Hepatocyte (in vitro differentiated cells): ENCODE measurements at regions not wholly inside any gene's neighbourhood (a gene's known extent, or its start where the extent isn't known, plus 50 kb on each side); places are given as distances from the start of the nearest gene placed in this dataset.

Experiments used
- DNase-seq: peaks from one replicate; pipeline ENCODE4 v3.0.0-alpha.2; 2016; ENCODE audit warnings: low spot score
- H2AFZ ChIP-seq: fragments of 200-600 bp; sonication (generic); 2 replicates; pipeline ENCODE4 v1.6.0; 2016; ENCODE audit warnings: antibody characterized with exemption, mild to moderate bottlenecking
- H3K27ac ChIP-seq: fragments of 200-600 bp; sonication (generic); 2 replicates; pipeline ENCODE4 v1.5.1; 2016; ENCODE audit warnings: mild to moderate bottlenecking
- H3K27me3 ChIP-seq: fragments of 200-600 bp; sonication (generic); 2 replicates; pipeline ENCODE4 v1.6.1; 2016
- H3K36me3 ChIP-seq: fragments of 200-600 bp; sonication (generic); replicated peaks from 2 replicates; pipeline ENCODE4 v1.5.1; 2016; ENCODE audit warnings: low read depth; ENCODE audit not compliant: insufficient read depth
- H3K4me1 ChIP-seq: fragments of 200-600 bp; sonication (generic); 2 replicates; pipeline ENCODE4 v1.5.1; 2016; ENCODE audit warnings: mild to moderate bottlenecking, moderate library complexity; ENCODE audit not compliant: insufficient read depth
- H3K4me2 ChIP-seq: fragments of 200-600 bp; sonication (generic); 2 replicates; pipeline ENCODE4 v1.6.0; 2016
- H3K4me3 ChIP-seq: fragments of 200-600 bp; sonication (generic); 2 replicates; pipeline ENCODE4 v1.5.1; 2016; ENCODE audit warnings: mild to moderate bottlenecking
- H3K79me2 ChIP-seq: fragments of 200-600 bp; sonication (generic); 2 replicates; pipeline ENCODE4 v1.6.0; 2017; ENCODE audit warnings: mild to moderate bottlenecking
- H3K9me2 ChIP-seq: fragments of 200-600 bp; sonication (generic); replicated peaks from 2 replicates; pipeline ENCODE4 v1.6.0; 2017; ENCODE audit warnings: mild to moderate bottlenecking; ENCODE audit not compliant: insufficient read depth
- H3K9me3 ChIP-seq: fragments of 200-600 bp; sonication (generic); 2 replicates; pipeline ENCODE4 v1.5.1; 2016; ENCODE audit warnings: low read depth, mild to moderate bottlenecking
- H4K20me1 ChIP-seq: fragments of 200-600 bp; sonication (generic); 2 replicates; pipeline ENCODE4 v1.6.0; 2016; ENCODE audit warnings: mild to moderate bottlenecking; ENCODE audit not compliant: insufficient read depth, poor library complexity, severe bottlenecking
- CTCF ChIP-seq: fragments of 200-600 bp; sonication (generic); IDR thresholded peaks from 2 replicates; pipeline ENCODE4 v1.5.1; 2016; ENCODE audit warnings: antibody characterized with exemption, mild to moderate bottlenecking; ENCODE audit not compliant: poor library complexity
- EZH2 ChIP-seq: fragments of 200-600 bp; sonication (generic); IDR thresholded peaks from 2 replicates; pipeline ENCODE4 v1.6.1; 2016; ENCODE audit warnings: antibody characterized with exemption, mild to moderate bottlenecking, borderline replicate concordance
- EZH2phosphoT487 ChIP-seq: fragments of 200-600 bp; sonication (generic); IDR thresholded peaks from one replicate; pipeline ENCODE4 v1.6.1; 2018; ENCODE audit warnings: antibody characterized with exemption, mild to moderate bottlenecking, low read depth, moderate library complexity; ENCODE audit not compliant: unreplicated experiment, severe bottlenecking
- WGBS: methylation state at CpG from one replicate; pipeline ENCODE4 v1.1.6; 2016; ENCODE audit warnings: low lambda C conversion rate; ENCODE audit errors: missing lambda C conversion rate; 5-methylcytosine and 5-hydroxymethylcytosine counted together

DNA sequence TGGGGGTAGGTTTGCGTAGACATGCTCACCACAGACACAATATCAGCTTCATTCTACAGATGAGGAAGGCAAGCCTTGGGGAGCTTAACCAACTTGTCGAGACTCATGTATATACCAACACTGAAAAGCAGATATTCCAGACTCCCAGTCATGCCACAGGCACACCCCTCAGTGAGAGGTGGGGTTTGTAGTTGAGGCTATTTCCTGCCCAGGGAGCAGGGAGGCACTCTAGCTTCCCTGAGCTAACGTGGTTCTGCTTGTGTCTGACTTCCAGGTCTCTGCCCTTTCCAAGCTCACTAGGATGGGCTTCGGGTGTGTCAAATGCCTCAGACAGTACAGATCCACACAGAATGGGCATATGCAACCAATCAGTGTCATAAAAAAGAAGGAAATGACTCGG, 122.3 kb upstream of the RUNX1 start:
- no peak for TF ChIP-seq EZH2
- no peak for TF ChIP-seq EZH2phosphoT487
- TF ChIP-seq CTCF, result no peak
- no peaks in the 10 kb centered on the region for H3K27me3 ChIP-seq
- no peaks in the 10 kb centered on the region for H3K36me3 ChIP-seq
- DNase-seq, result no peak
- H3K79me2 ChIP-seq, result no peaks in the 10 kb centered on the region
- H3K9me3 ChIP-seq, result no peaks in the 10 kb centered on the region
- no peak overlapping the region for H2AFZ ChIP-seq
- no peak overlapping the region for H3K27ac ChIP-seq
- H3K4me1 ChIP-seq, result no peaks in the 10 kb centered on the region
- no peaks in the 10 kb centered on the region for H4K20me1 ChIP-seq
- H3K4me2 ChIP-seq, result no peak overlapping the region
- H3K4me3 ChIP-seq, result no peak overlapping the region
- H3K9me2 ChIP-seq, result no peaks in the 10 kb centered on the region
- WGBS, result 83% methylated on average over 5 of the region's 5 CpGs

- Histone ChIP-seq H3K27ac (no peak overlapping the region), H3K4me3 (no peak overlapping the region), H4K20me1 (no peaks in the 10 kb centered on the region), H3K4me1 (no peaks in the 10 kb centered on the region), H3K4me2 (no peak overlapping the region), H3K36me3 (no peaks in the 10 kb centered on the region), H3K79me2 (no peaks in the 10 kb centered on the region), H2AFZ (no peak overlapping the region), H3K9me3 (no peaks in the 10 kb centered on the region), H3K27me3 (no peaks in the 10 kb centered on the region), H3K9me2 (no peaks in the 10 kb centered on the region)
- no peak for TF ChIP-seq EZH2
- no peak for TF ChIP-seq EZH2phosphoT487
- no peak for TF ChIP-seq CTCF
- DNase-seq, result no peak
- WGBS, result 98% methylated on average over 4 of the region's 4 CpGs
These were observed 121.7 kb upstream of the RUNX1 start for GRCh38 chr21:35170818-35171217.

DNA sequence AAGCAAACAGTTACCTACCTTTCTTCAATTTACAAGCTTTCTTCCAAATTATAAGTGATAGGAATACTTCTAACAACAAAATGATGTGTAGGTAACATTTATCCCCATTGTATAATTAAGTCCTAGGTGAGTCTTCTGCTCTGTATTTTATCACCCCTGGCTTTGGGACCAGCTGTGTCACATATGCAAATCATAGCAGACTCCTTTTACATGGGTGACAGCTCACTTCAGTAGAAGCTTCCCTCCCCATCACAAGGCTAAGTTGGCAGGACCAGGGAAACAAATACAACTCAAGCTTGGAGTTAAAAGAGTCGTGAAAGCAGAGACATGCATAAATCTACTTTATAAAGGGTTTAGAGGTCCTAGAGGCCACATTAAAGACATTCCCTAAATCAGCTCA, 121.1 kb upstream of the RUNX1 start:
- Histone ChIP-seq H3K4me2 (no peak overlapping the region), H4K20me1 (no peaks in the 10 kb centered on the region), H3K4me3 (no peak overlapping the region), H3K9me3 (no peaks in the 10 kb centered on the region), H3K9me2 (no peaks in the 10 kb centered on the region), H2AFZ (no peak overlapping the region), H3K27ac (no peak overlapping the region), H3K36me3 (no peaks in the 10 kb centered on the region), H3K79me2 (no peaks in the 10 kb centered on the region), H3K4me1 (no peaks in the 10 kb centered on the region), H3K27me3 (no peaks in the 10 kb centered on the region)
- no peak for DNase-seq
- 83% methylated on average over 1 of the region's 1 CpG for WGBS
- TF ChIP-seq CTCF, result no peak
- TF ChIP-seq EZH2, result no peak
- no peak for TF ChIP-seq EZH2phosphoT487

- no peaks in the 10 kb centered on the region for H4K20me1 ChIP-seq
- H3K4me2 ChIP-seq, result no peak overlapping the region
- no peaks in the 10 kb centered on the region for H3K9me3 ChIP-seq
- no peaks in the 10 kb centered on the region for H3K79me2 ChIP-seq
- WGBS, result 76% methylated on average over 1 of the region's 1 CpG
- H3K27me3 ChIP-seq, result no peaks in the 10 kb centered on the region
- H3K27ac ChIP-seq, result no peak overlapping the region
- H2AFZ ChIP-seq, result no peak overlapping the region
- no peak for DNase-seq
- no peaks in the 10 kb centered on the region for H3K9me2 ChIP-seq
- no peak overlapping the region for H3K4me3 ChIP-seq
- no peaks in the 10 kb centered on the region for H3K36me3 ChIP-seq
- TF ChIP-seq EZH2phosphoT487, result no peak
- no peak for TF ChIP-seq CTCF
- TF ChIP-seq EZH2, result no peak
- H3K4me1 ChIP-seq, result no peaks in the 10 kb centered on the region
These were observed 120.5 kb upstream of the RUNX1 start for GRCh38 chr21:35169574-35169973.
